ENCODE measurements at regions not wholly inside any gene's neighbourhood (a gene's known extent, or its start where the extent isn't known, plus 50 kb on each side); places are given as distances from the start of the nearest gene placed in this dataset.

DNA sequence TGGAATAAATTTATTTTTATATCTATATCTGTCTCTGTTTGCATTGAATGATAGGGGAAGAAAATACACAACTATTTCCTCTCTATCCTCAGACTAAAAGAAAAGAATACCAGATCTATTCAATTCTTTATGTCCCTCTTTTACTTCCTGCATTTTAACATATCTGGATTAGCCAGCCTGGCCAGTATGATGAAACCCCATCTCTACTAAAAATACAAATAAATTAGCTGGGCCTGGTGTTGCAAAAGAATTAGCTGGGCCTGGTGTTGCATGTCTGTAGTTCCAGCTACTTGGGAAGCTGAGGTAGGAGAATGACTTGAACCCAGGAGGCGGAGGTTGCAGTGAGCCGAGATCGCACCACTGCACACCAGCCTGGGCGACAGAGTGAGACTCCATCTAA lies 182.0 kb downstream of the LURAP1L start:
- Histone ChIP-seq H2AFZ (ENCODE audit: low read depth) (no peak overlapping the region), H3K4me2 (no peak overlapping the region), H3K4me3 (ENCODE audit: low read depth in 2 of 2, low read length in 1 of 2) (no peak overlapping the region), H3K4me1 (ENCODE audit: control insufficient read depth in 1 of 2, insufficient read depth in 2 of 2, low read depth in 1 of 2, low read length in 1 of 2) (no peaks in the 10 kb centered on the region), H4K20me1 (ENCODE audit: insufficient read depth) (no peaks in the 10 kb centered on the region), H3K79me2 (ENCODE audit: insufficient read depth) (no peaks in the 10 kb centered on the region), H3K36me3 (replicated peaks in 1 of 2; ENCODE audit: control insufficient read depth in 1 of 2, insufficient read depth in 2 of 2, low read length in 1 of 2) (no peaks in the 10 kb centered on the region), H3F3A (replicated peaks; ENCODE audit: insufficient read depth) (no peaks in the 10 kb centered on the region), H3K27me3 (ENCODE audit: insufficient read depth) (no peaks in the 10 kb centered on the region), H3K9me2 (no peaks in the 10 kb centered on the region), H3K27ac (ENCODE audit: low read depth in 2 of 2, low read length in 1 of 2) (no peak overlapping the region), H3K9me3 (no peaks in the 10 kb centered on the region), H3K9ac (no peak overlapping the region)
- 92% methylated on average over 4 of the region's 4 CpGs for WGBS (ENCODE audit: low lambda C conversion rate)
- TF ChIP-seq JUND (IDR thresholded peaks at IDR 0.05): no peak
- no peak for TF ChIP-seq EZH2phosphoT487 (IDR thresholded peaks at IDR 0.05; ENCODE audit: borderline replicate concordance, low read depth)
- TF ChIP-seq FOXM1 (IDR thresholded peaks at IDR 0.05; ENCODE audit: low read depth): no peak
- ChIA-PET CTCF (interaction anchor here (1.5 kb wide), 1 partner anchor 20 kb away, joined by 3 read pairs; no protein-coding TSS in a partner anchor), POLR2A (no interaction called here)
- DNase-seq: no peak

DNA sequence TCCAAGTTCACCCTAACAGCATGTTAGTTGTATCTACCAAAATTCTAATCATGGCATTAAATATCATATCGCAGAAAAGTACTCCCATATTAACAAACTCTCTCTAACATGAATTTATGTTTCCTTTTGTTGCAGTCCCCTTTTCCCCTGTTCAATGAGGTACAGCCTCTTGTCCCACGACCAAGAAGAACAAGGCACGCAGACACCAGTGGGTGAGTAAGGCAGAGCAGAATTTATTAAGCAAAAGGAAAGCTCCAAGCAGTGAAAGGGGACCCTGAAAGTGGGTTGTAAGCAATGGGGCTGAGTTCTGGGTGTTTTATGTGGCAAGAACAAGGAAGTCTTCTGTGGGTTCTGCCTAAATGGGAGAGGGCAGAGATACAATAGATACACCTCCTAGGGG lies 183.5 kb downstream of the LURAP1L start:
- DNase-seq: no peak

DNA sequence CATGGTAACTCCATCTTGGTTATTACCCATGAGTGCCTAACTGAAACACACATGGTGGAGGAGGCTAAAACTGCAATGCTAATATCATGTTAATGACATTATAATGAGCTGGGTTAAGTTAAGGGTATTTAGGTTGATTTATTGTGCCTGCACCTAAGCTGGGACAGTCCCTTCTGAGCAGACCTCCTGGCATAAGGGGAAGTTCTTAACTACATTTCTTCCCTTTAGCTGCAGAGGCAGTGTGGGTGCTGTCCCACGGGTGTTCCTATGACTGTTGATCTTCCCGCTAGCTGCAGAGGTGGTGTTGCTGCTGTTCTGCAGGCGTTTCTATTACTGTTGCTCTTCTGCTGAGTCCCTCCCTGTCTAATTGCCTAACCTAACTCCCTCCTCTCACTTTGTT lies 183.9 kb downstream of the LURAP1L start:
- ChIA-PET POLR2A (no interaction called here), CTCF (no interaction called here)
- Histone ChIP-seq H3K4me1 (ENCODE audit: control insufficient read depth in 1 of 2, insufficient read depth in 2 of 2, low read depth in 1 of 2, low read length in 1 of 2) (no peaks in the 10 kb centered on the region), H3K9ac (no peak overlapping the region), H3K27ac (ENCODE audit: low read depth in 2 of 2, low read length in 1 of 2) (no peak overlapping the region), H2AFZ (ENCODE audit: low read depth) (no peak overlapping the region), H3F3A (replicated peaks; ENCODE audit: insufficient read depth) (no peaks in the 10 kb centered on the region), H4K20me1 (ENCODE audit: insufficient read depth) (no peaks in the 10 kb centered on the region), H3K27me3 (ENCODE audit: insufficient read depth) (no peaks in the 10 kb centered on the region), H3K36me3 (replicated peaks in 1 of 2; ENCODE audit: control insufficient read depth in 1 of 2, insufficient read depth in 2 of 2, low read length in 1 of 2) (no peaks in the 10 kb centered on the region), H3K4me3 (ENCODE audit: low read depth in 2 of 2, low read length in 1 of 2) (no peak overlapping the region), H3K4me2 (no peak overlapping the region), H3K9me3 (no peaks in the 10 kb centered on the region), H3K9me2 (no peaks in the 10 kb centered on the region), H3K79me2 (ENCODE audit: insufficient read depth) (no peaks in the 10 kb centered on the region)
- 56% methylated on average over 3 of the region's 3 CpGs for WGBS (ENCODE audit: low lambda C conversion rate)
- TF ChIP-seq YY1 (IDR thresholded peaks at IDR 0.05; ENCODE audit: low read depth): no peak
- TF ChIP-seq, protein P1, sequence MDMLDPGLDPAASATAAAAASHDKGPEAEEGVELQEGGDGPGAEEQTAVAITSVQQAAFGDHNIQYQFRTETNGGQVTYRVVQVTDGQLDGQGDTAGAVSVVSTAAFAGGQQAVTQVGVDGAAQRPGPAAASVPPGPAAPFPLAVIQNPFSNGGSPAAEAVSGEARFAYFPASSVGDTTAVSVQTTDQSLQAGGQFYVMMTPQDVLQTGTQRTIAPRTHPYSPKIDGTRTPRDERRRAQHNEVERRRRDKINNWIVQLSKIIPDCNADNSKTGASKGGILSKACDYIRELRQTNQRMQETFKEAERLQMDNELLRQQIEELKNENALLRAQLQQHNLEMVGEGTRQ (IDR thresholded peaks at IDR 0.05; ENCODE audit: borderline replicate concordance, low read depth, low read length): no peak
- no peak for TF ChIP-seq NRF1 (IDR thresholded peaks at IDR 0.05; ENCODE audit: low read depth, low read length)
- no peak for TF ChIP-seq SIN3A (IDR thresholded peaks at IDR 0.05; ENCODE audit: borderline replicate concordance, low read depth, low read length)
- no peak for DNase-seq

More for the DNA sequence above, 183.5 kb downstream of the LURAP1L start:
- Histone ChIP-seq H3K27me3 (ENCODE audit: insufficient read depth) (no peaks in the 10 kb centered on the region), H3F3A (replicated peaks; ENCODE audit: insufficient read depth) (no peaks in the 10 kb centered on the region), H3K4me1 (ENCODE audit: control insufficient read depth in 1 of 2, insufficient read depth in 2 of 2, low read depth in 1 of 2, low read length in 1 of 2) (no peaks in the 10 kb centered on the region), H3K4me2 (no peak overlapping the region), H4K20me1 (ENCODE audit: insufficient read depth) (no peaks in the 10 kb centered on the region), H3K4me3 (ENCODE audit: low read depth in 2 of 2, low read length in 1 of 2) (no peak overlapping the region), H3K9me3 (no peaks in the 10 kb centered on the region), H3K9me2 (no peaks in the 10 kb centered on the region), H3K9ac (no peak overlapping the region), H3K27ac (ENCODE audit: low read depth in 2 of 2, low read length in 1 of 2) (no peak overlapping the region), H2AFZ (ENCODE audit: low read depth) (no peak overlapping the region), H3K79me2 (ENCODE audit: insufficient read depth) (no peaks in the 10 kb centered on the region), H3K36me3 (replicated peaks in 1 of 2; ENCODE audit: control insufficient read depth in 1 of 2, insufficient read depth in 2 of 2, low read length in 1 of 2) (no peaks in the 10 kb centered on the region)
- TF ChIP-seq GATA2 (CRISPR knock-in tag; IDR thresholded peaks at IDR 0.05): no peak
- TF ChIP-seq EP300 (IDR thresholded peaks at IDR 0.05; ENCODE audit: borderline replicate concordance in 1 of 2, low read depth in 1 of 2, low read length in 1 of 2): no peak
- no peak for TF ChIP-seq MXI1 (IDR thresholded peaks at IDR 0.05; ENCODE audit: low read depth, low read length)
- ChIA-PET POLR2A (no interaction called here), CTCF (no interaction called here)
- WGBS (ENCODE audit: low lambda C conversion rate): 71% methylated on average over 3 of the region's 3 CpGs
